ENCODE measurements at regions not wholly inside any gene's neighbourhood (a gene's known extent, or its start where the extent isn't known, plus 50 kb on each side); places are given as distances from the start of the nearest gene placed in this dataset.

- Mint-ChIP-seq H3K4me3 (no peak overlapping the region), H3K9me3 (no peaks in the 10 kb centered on the region), H3K27ac (no peak overlapping the region), H3K27me3 (peaks cover 14% of the 10 kb centered on the region), H3K4me1 (ENCODE audit: low read depth) (no peaks in the 10 kb centered on the region), H3K36me3 (ENCODE audit: low read depth) (no peaks in the 10 kb centered on the region)
- ChIA-PET CTCF (no interaction called here), POLR2A (interaction anchor here (1.1 kb wide), 1 partner anchor 10 kb away, joined by 3 read pairs; no protein-coding TSS in a partner anchor)
- no peak for ATAC-seq
- DNase-seq, result no peak
- no peak for TF ChIP-seq CTCF (IDR thresholded peaks at IDR 0.05)
- intact Hi-C loops (cut with micrococcal nuclease), result no loop called here
Measured at GRCh38 chr1:4946343-4946742, 291.9 kb downstream of the AJAP1 start.

GRCh38 chr1:4944911-4945310, 290.5 kb downstream of the AJAP1 start:
- no peak overlapping the region for H3K4me3 Mint-ChIP-seq
- no peaks in the 10 kb centered on the region for H3K36me3 Mint-ChIP-seq (ENCODE audit: low read depth)
- no peak overlapping the region for H3K27ac Mint-ChIP-seq
- peaks cover 2% of the 10 kb centered on the region for H3K9me3 Mint-ChIP-seq
- DNase-seq (no peak), ATAC-seq (no peak)
- intact Hi-C loops (cut with micrococcal nuclease), result no loop called here
- H3K27me3 Mint-ChIP-seq, result peaks cover 9% of the 10 kb centered on the region
- ChIA-PET POLR2A (no interaction called here), CTCF (no interaction called here)
- no peaks in the 10 kb centered on the region for H3K4me1 Mint-ChIP-seq (ENCODE audit: low read depth)
- no peak for TF ChIP-seq CTCF (IDR thresholded peaks at IDR 0.05)

- Mint-ChIP-seq H3K27me3 (peaks cover 9% of the 10 kb centered on the region), H3K36me3 (ENCODE audit: low read depth) (no peaks in the 10 kb centered on the region), H3K4me1 (ENCODE audit: low read depth) (no peaks in the 10 kb centered on the region), H3K9me3 (peaks cover 8% of the 10 kb centered on the region), H3K4me3 (no peak overlapping the region), H3K27ac (no peak overlapping the region)
- ATAC-seq (no peak), DNase-seq (no peak)
- POLR2A ChIA-PET, result no interaction called here
- TF ChIP-seq CTCF (IDR thresholded peaks at IDR 0.05), result no peak
- intact Hi-C loops (cut with micrococcal nuclease), result no loop called here
- CTCF ChIA-PET, result no interaction called here
Measured at GRCh38 chr1:4944072-4944471, 289.7 kb downstream of the AJAP1 start.

GRCh38 chr1:4939266-4939665, 284.9 kb downstream of the AJAP1 start:
- ATAC-seq, result no peak
- no peaks in the 10 kb centered on the region for H3K4me1 Mint-ChIP-seq (ENCODE audit: low read depth)
- no peak for DNase-seq
- H3K4me3 Mint-ChIP-seq, result no peak overlapping the region
- POLR2A ChIA-PET, result no interaction called here
- H3K27me3 Mint-ChIP-seq, result peaks cover 2% of the 10 kb centered on the region
- TF ChIP-seq CTCF (IDR thresholded peaks at IDR 0.05), result no peak
- H3K9me3 Mint-ChIP-seq, result peaks cover 8% of the 10 kb centered on the region
- no peaks in the 10 kb centered on the region for H3K36me3 Mint-ChIP-seq (ENCODE audit: low read depth)
- H3K27ac Mint-ChIP-seq, result no peak overlapping the region
- CTCF ChIA-PET, result no interaction called here
- intact Hi-C loops (cut with micrococcal nuclease), result no loop called here

- DNase-seq, result no peak
- Mint-ChIP-seq H3K4me3 (no peak overlapping the region), H3K27me3 (peaks cover 2% of the 10 kb centered on the region), H3K9me3 (peaks cover 8% of the 10 kb centered on the region), H3K27ac (no peak overlapping the region), H3K36me3 (ENCODE audit: low read depth) (no peaks in the 10 kb centered on the region), H3K4me1 (ENCODE audit: low read depth) (no peaks in the 10 kb centered on the region)
- no peak for TF ChIP-seq CTCF (IDR thresholded peaks at IDR 0.05)
- intact Hi-C loops (cut with micrococcal nuclease), result no loop called here
- POLR2A ChIA-PET, result no interaction called here
- CTCF ChIA-PET, result no interaction called here
- ATAC-seq, result no peak
Measured at GRCh38 chr1:4937876-4938534, 283.6 kb downstream of the AJAP1 start.

Measured in activated CD8-positive, alpha-beta T cell treated with anti-CD3 and anti-CD28 coated beads for 36 hours (primary cell).